ENCODE measurements at regions not wholly inside any gene's neighbourhood (a gene's known extent, or its start where the extent isn't known, plus 50 kb on each side); places are given as distances from the start of the nearest gene placed in this dataset.

DNA sequence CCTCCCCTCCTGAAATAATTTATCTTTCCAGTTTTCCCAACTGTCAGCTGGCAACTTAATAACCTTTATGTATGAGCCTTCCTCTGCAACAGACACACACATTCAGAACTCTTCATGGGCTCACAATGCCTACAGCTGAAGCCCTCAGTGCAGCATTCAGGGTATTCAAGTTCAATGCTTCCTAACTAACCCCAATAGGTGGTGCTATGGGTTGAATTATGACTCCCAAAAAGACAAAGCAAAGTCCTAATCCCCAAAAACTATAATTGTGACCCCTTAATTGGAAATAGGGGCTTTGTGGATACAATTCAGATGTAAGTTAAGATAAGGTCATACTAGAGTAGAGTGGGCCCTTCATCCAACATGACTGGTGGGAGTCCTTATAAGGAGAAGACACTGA lies 202.2 kb downstream of the SUCLA2 start:
- Histone ChIP-seq H3K36me3 (ENCODE audit: insufficient read depth, low read length) (no peaks in the 10 kb centered on the region), H3K27me3 (ENCODE audit: insufficient read depth, low read depth, low read length) (no peaks in the 10 kb centered on the region), H3K9me2 (ENCODE audit: insufficient read depth, low read length) (no peaks in the 10 kb centered on the region), H2AFZ (ENCODE audit: low read depth, low read length) (no peak overlapping the region), H3K4me2 (ENCODE audit: low read length) (no peak overlapping the region), H3K9ac (ENCODE audit: low read length) (no peak overlapping the region), H3F3A (ENCODE audit: insufficient read depth, low read length, poor library complexity, severe bottlenecking) (no peaks in the 10 kb centered on the region), H3K79me2 (replicated peaks; ENCODE audit: insufficient read depth, low read length) (no peaks in the 10 kb centered on the region), H3K4me3 (ENCODE audit: low read length) (no peak overlapping the region), H3K27ac (ENCODE audit: low read length) (no peak overlapping the region), H4K20me1 (ENCODE audit: insufficient read depth) (no peaks in the 10 kb centered on the region), H3K9me3 (ENCODE audit: low read length) (peaks cover 6% of the 10 kb centered on the region)
- TF ChIP-seq TAF1 (IDR thresholded peaks at IDR 0.05; ENCODE audit: low read depth) (no peak), POLR2AphosphoS5 (IDR thresholded peaks at IDR 0.05) (no peak), SMC3 (conservative IDR thresholded peaks at IDR 0.05; ENCODE audit: poor library complexity) (no peak), EZH2 (IDR thresholded peaks at IDR 0.05; ENCODE audit: borderline replicate concordance, insufficient read depth, low read length, poor library complexity, severe bottlenecking) (no peak), MXI1 (conservative IDR thresholded peaks at IDR 0.05; ENCODE audit: poor library complexity, severe bottlenecking) (no peak), RAD21 (conservative IDR thresholded peaks at IDR 0.05) (no peak)

- H3K9me2 ChIP-seq (ENCODE audit: insufficient read depth, low read length), result no peaks in the 10 kb centered on the region
- no peak overlapping the region for H2AFZ ChIP-seq (ENCODE audit: low read depth, low read length)
- no peaks in the 10 kb centered on the region for H3K27me3 ChIP-seq (ENCODE audit: insufficient read depth, low read depth, low read length)
- H3K27ac ChIP-seq (ENCODE audit: low read length), result no peak overlapping the region
- no peaks in the 10 kb centered on the region for H3K36me3 ChIP-seq (ENCODE audit: insufficient read depth, low read length)
- peaks cover 6% of the 10 kb centered on the region for H3K9me3 ChIP-seq (ENCODE audit: low read length)
- H3K4me2 ChIP-seq (ENCODE audit: low read length), result no peak overlapping the region
- no peaks in the 10 kb centered on the region for H4K20me1 ChIP-seq (ENCODE audit: insufficient read depth)
- no peak overlapping the region for H3K4me3 ChIP-seq (ENCODE audit: low read length)
- no peak overlapping the region for H3K9ac ChIP-seq (ENCODE audit: low read length)
- TF ChIP-seq RAD21 (conservative IDR thresholded peaks at IDR 0.05) (no peak), REST (IDR thresholded peaks at IDR 0.05; ENCODE audit: borderline replicate concordance) (no peak), EZH2 (IDR thresholded peaks at IDR 0.05; ENCODE audit: borderline replicate concordance, insufficient read depth, low read length, poor library complexity, severe bottlenecking) (no peak), MXI1 (conservative IDR thresholded peaks at IDR 0.05; ENCODE audit: poor library complexity, severe bottlenecking) (no peak), CTCF (IDR thresholded peaks at IDR 0.05; ENCODE audit: poor library complexity, severe bottlenecking) (no peak), SMC3 (conservative IDR thresholded peaks at IDR 0.05; ENCODE audit: poor library complexity) (no peak), POLR2AphosphoS5 (IDR thresholded peaks at IDR 0.05) (no peak), TAF1 (IDR thresholded peaks at IDR 0.05; ENCODE audit: low read depth) (no peak), EP300 (conservative IDR thresholded peaks at IDR 0.05; ENCODE audit: poor library complexity, severe bottlenecking) (no peak)
- H3K79me2 ChIP-seq (replicated peaks; ENCODE audit: insufficient read depth, low read length), result no peaks in the 10 kb centered on the region
- H3F3A ChIP-seq (ENCODE audit: insufficient read depth, low read length, poor library complexity, severe bottlenecking), result no peaks in the 10 kb centered on the region
Observed at GRCh38 chr13:47798194-47798593, 202.9 kb downstream of the SUCLA2 start.

All from neural cell (in vitro differentiated cells).